ENCODE measurements at regions not wholly inside any gene's neighbourhood (a gene's known extent, or its start where the extent isn't known, plus 50 kb on each side); places are given as distances from the start of the nearest gene placed in this dataset.

DNA sequence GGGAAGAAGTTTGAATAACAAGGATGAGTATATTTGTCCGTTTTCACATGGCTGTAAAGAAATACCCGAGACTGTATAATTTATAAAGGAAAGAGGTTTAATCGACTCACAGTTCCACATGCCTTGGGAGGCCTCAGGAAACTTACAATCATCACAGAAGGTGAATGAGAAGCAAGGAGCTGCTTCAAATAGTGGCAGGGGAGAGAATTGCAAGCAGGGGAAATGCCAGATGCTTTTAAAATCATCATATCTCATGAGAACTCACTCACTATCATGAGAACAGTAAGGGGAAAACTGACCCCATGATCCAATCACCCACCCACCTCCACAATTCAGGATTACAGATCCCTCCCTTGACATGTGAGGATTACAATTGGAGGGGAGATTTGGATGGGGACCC lies 212.8 kb upstream of the CDH8 start:
- Histone ChIP-seq H3K36me3 (no peaks in the 10 kb centered on the region), H3K27me3 (no peaks in the 10 kb centered on the region), H3K4me1 (no peaks in the 10 kb centered on the region), H3K4me2 (no peak overlapping the region), H3K9ac (no peak overlapping the region), H3K27ac (no peak overlapping the region), H3K9me3 (no peaks in the 10 kb centered on the region), H3K4me3 (no peak overlapping the region), H4K20me1 (no peaks in the 10 kb centered on the region)
- no peak for TF ChIP-seq Cebpa-rat (IDR thresholded peaks at IDR 0.05)

DNA sequence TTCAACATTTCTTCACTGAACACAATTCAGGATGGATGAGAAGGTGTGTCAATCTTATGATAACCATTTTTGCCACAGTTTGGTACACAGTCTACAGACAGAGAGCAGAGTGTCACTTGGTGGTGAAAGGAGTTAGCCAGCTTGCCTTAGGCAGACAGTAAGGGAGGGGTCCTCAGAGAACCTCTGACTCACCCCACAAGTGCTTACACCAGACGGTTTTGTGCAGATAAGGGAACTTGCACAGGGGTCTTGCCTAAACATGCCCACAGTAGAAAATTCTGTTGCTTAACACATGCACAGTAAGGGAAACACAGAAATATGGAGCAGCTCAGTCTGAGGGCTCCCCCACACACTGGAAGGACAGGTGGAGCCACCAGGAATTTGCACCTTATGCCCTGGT lies 204.5 kb upstream of the CDH8 start:
- H3K9me3 ChIP-seq, result no peaks in the 10 kb centered on the region
- no peak overlapping the region for H3K9ac ChIP-seq
- H4K20me1 ChIP-seq, result no peaks in the 10 kb centered on the region
- H3K27me3 ChIP-seq, result no peaks in the 10 kb centered on the region
- no peak overlapping the region for H3K4me2 ChIP-seq
- TF ChIP-seq Cebpa-rat (IDR thresholded peaks at IDR 0.05), result no peak
- H3K27ac ChIP-seq, result no peak overlapping the region
- no peaks in the 10 kb centered on the region for H3K4me1 ChIP-seq
- no peaks in the 10 kb centered on the region for H3K36me3 ChIP-seq
- no peak overlapping the region for H3K4me3 ChIP-seq

DNA sequence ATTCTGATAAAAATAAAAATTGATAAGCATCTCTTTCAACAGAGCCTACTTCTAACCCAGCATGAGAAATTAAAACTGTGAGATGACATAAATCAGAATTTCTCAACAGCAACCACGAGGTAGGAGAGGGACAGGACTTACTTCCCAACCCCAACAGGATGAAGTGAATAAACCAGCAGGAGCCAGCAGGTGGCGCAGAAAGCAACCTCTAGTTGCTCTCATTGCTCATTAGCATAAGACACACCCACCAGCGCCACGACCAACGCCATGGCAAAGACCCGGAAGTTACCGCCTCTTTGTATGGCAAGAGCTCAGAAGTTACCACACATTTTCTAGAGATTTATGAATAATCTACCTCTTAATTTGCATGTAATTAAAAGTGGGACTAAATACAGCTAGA lies 189.4 kb upstream of the CDH8 start:
- Histone ChIP-seq H3K4me3 (no peak overlapping the region), H3K4me2 (no peak overlapping the region), H3K4me1 (no peaks in the 10 kb centered on the region), H3K36me3 (no peaks in the 10 kb centered on the region), H3K9me3 (0 out of 2 replicates have a peak, but pooled peaks cover 5% of the 10 kb centered on the region), H3K27me3 (no peaks in the 10 kb centered on the region), H3K27ac (no peak overlapping the region), H3K9ac (no peak overlapping the region), H4K20me1 (no peaks in the 10 kb centered on the region)
- no peak for TF ChIP-seq Cebpa-rat (IDR thresholded peaks at IDR 0.05)

DNA sequence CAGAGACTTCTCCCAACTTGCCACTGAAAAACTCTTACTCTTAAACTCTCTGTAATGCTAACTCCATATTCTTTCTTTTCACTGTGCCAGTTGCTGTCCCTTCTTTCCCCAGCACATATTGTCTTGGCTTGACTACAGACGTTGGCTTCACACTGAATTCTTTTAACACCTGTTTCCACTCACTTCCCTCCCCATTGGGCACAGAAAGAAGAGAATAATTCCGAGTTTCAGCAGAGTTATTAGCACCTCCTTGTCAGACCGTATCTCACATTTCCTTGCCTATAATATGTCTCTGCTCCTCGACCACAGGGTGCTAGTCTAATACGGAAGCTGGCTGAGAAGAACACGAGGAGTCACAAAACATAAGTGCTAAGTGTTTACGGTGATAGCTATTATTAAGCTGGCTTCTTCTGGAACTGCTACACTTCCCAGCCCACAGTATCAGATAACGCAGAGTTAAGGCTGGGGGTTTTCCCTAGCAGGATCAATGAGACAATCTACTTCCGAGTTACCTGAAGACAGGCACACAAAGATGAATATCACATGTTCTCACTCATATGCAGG lies 188.5 kb upstream of the CDH8 start:
- Histone ChIP-seq H3K4me3 (no peak overlapping the region), H4K20me1 (no peaks in the 10 kb centered on the region), H3K27me3 (no peaks in the 10 kb centered on the region), H3K27ac (no peak overlapping the region), H3K36me3 (no peaks in the 10 kb centered on the region), H3K4me1 (no peaks in the 10 kb centered on the region), H3K4me2 (no peak overlapping the region), H3K9ac (no peak overlapping the region), H3K9me3 (0 out of 2 replicates have a peak, but pooled peaks cover 5% of the 10 kb centered on the region)
- no peak for TF ChIP-seq Cebpa-rat (IDR thresholded peaks at IDR 0.05)

DNA sequence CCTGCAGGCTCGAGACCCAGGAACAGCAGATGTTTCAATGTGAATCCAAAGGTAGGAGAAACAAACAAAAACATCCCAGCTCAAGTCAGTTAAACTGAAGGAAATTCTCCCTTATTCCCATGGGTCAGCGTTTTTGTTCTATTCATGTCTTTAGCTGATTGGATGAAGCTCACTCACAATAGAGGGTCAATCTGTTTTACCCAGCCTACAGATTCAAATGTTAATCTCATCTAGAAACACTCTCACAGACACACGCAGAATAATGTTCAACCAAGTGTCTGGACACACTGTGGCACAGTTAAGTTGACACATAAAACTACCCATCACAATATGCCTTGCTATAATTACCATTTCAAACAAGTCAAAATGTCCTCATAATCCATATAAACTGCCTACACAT lies 180.6 kb upstream of the CDH8 start:
- no peak overlapping the region for H3K4me3 ChIP-seq
- no peak overlapping the region for H3K4me2 ChIP-seq
- H3K4me1 ChIP-seq, result no peaks in the 10 kb centered on the region
- H3K27ac ChIP-seq, result no peak overlapping the region
- TF ChIP-seq Cebpa-rat (IDR thresholded peaks at IDR 0.05), result no peak
- H3K9ac ChIP-seq, result no peak overlapping the region
- no peaks in the 10 kb centered on the region for H3K36me3 ChIP-seq
- no peaks in the 10 kb centered on the region for H3K27me3 ChIP-seq
- no peaks in the 10 kb centered on the region for H4K20me1 ChIP-seq
- H3K9me3 ChIP-seq, result no peaks in the 10 kb centered on the region

GRCh38 chr16:62213763-62214162 lies 177.5 kb upstream of the CDH8 start:
- no peak for TF ChIP-seq Cebpa-rat (IDR thresholded peaks at IDR 0.05)
- Histone ChIP-seq H3K9me3 (no peaks in the 10 kb centered on the region), H3K36me3 (no peaks in the 10 kb centered on the region), H4K20me1 (no peaks in the 10 kb centered on the region), H3K4me1 (no peaks in the 10 kb centered on the region), H3K9ac (no peak overlapping the region), H3K27me3 (no peaks in the 10 kb centered on the region), H3K4me2 (no peak overlapping the region), H3K27ac (no peak overlapping the region), H3K4me3 (no peak overlapping the region)

DNA sequence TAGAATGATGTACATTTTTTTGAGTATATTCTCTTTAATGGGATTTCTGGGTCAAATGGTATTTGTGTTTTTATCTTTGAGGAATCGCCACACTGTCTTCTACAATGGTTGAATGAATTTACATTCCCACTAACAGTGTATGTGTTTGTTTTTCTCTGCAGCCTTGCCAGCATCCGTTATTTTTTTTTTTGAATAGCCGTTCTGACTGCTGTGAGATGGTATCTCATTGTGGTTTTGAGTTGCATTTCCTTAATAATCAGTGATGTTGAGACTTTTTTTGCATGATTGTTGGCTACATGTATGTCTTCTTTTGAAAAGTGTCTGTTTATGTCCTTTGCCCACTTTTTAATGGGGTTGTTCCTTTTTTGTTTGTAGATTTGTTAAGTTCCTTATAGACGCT lies 172.7 kb upstream of the CDH8 start:
- no peak overlapping the region for H3K4me3 ChIP-seq
- no peaks in the 10 kb centered on the region for H3K27me3 ChIP-seq
- H3K4me2 ChIP-seq, result no peak overlapping the region
- H3K9ac ChIP-seq, result no peak overlapping the region
- H3K4me1 ChIP-seq, result no peaks in the 10 kb centered on the region
- H4K20me1 ChIP-seq, result no peaks in the 10 kb centered on the region
- no peak for TF ChIP-seq Cebpa-rat (IDR thresholded peaks at IDR 0.05)
- H3K27ac ChIP-seq, result no peak overlapping the region
- H3K36me3 ChIP-seq, result no peaks in the 10 kb centered on the region
- H3K9me3 ChIP-seq, result no peaks in the 10 kb centered on the region

DNA sequence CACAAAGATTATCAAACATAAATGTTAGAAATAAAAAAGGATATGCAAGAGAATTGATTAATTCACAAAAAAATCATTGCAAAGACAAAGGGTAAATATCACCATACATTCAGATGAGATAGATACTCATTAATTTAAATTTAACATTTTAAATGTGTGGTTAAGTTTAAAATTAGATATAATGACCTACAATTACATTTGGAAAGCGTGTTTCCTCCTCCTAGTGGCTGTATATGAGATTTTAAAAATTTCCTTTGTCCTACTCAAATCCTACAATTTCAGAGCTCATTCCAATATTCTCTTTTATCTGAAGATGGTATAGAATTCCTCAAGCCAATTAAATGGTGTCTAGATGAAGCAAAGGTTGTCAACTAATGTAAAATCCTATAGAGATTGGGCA lies 169.2 kb upstream of the CDH8 start:
- no peak for TF ChIP-seq Cebpa-rat (IDR thresholded peaks at IDR 0.05)

DNA sequence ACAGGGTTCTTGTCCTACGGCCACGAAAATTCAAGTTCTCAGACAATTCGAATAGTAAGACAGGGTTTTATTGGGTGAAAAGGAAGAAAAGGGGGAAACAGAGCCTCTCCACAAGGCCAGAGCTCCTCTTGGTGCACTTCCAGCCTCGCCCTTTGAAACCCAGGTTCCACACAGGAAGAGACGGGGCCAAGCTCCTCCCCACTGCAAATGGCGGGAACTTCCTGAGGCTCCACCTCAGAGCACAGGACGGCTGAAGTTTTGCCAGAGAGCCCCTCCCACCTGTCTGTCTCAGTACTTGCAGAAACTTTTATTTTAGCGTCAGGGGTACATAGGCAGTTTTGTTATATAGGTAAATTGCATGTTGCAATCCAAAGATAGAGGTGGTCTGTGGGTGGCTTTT lies 165.7 kb upstream of the CDH8 start:
- no peak for TF ChIP-seq Cebpa-rat (IDR thresholded peaks at IDR 0.05)
- Histone ChIP-seq H3K4me1 (no peaks in the 10 kb centered on the region), H3K9ac (no peak overlapping the region), H3K36me3 (no peaks in the 10 kb centered on the region), H3K4me3 (no peak overlapping the region), H3K4me2 (no peak overlapping the region), H3K9me3 (no peaks in the 10 kb centered on the region), H4K20me1 (no peaks in the 10 kb centered on the region), H3K27ac (no peak overlapping the region), H3K27me3 (no peaks in the 10 kb centered on the region)

More for the DNA sequence above, 169.2 kb upstream of the CDH8 start:
- Histone ChIP-seq H3K27me3 (no peaks in the 10 kb centered on the region), H3K4me3 (no peak overlapping the region), H3K4me1 (no peaks in the 10 kb centered on the region), H3K27ac (no peak overlapping the region), H4K20me1 (no peaks in the 10 kb centered on the region), H3K9ac (no peak overlapping the region), H3K4me2 (no peak overlapping the region), H3K36me3 (no peaks in the 10 kb centered on the region), H3K9me3 (no peaks in the 10 kb centered on the region)

DNA sequence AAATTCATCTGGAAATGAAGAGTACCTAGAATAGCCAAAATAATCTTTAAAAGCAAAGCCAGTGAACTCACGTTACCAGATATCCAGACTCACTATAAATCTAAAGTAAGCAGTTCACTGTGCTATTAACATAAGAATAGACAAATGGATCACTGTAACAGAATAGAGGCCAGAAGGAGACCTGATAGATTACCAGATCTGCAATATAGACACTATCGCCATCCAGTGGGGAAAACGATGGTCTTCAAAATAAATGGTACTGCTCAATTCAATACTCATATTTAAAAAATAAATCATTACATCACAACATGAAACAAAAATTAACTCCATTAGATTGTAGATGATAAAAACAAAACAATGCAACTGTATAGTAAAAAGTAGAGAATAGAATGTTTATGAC lies 158.6 kb upstream of the CDH8 start:
- H4K20me1 ChIP-seq, result no peaks in the 10 kb centered on the region
- no peak overlapping the region for H3K27ac ChIP-seq
- no peaks in the 10 kb centered on the region for H3K4me1 ChIP-seq
- H3K36me3 ChIP-seq, result no peaks in the 10 kb centered on the region
- H3K4me3 ChIP-seq, result no peak overlapping the region
- H3K9me3 ChIP-seq, result no peaks in the 10 kb centered on the region
- no peak for TF ChIP-seq Cebpa-rat (IDR thresholded peaks at IDR 0.05)
- no peaks in the 10 kb centered on the region for H3K27me3 ChIP-seq
- H3K9ac ChIP-seq, result no peak overlapping the region
- no peak overlapping the region for H3K4me2 ChIP-seq

DNA sequence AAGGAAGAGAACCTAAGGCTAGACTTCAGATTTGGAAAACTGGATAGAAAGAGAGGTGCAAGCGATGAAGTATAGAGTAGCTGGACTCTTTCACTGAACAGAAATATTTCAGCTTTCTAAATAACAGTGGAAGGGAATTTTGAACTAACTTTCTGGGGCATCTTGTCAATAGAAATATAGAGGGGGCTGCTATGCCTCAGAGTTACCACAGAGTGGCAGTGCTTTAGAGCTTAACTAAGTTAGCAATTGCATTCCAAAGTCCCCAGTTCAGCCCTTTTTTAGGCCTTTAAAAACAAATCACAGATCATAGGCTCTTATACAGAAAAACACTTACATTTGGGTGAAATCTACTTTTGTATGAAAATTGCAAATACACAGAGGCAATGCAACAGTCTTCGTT lies 154.2 kb upstream of the CDH8 start:
- no peaks in the 10 kb centered on the region for H3K36me3 ChIP-seq
- H3K9me3 ChIP-seq, result no peaks in the 10 kb centered on the region
- no peak overlapping the region for H3K9ac ChIP-seq
- no peak for TF ChIP-seq Cebpa-rat (IDR thresholded peaks at IDR 0.05)
- H3K4me1 ChIP-seq, result 0 out of 2 replicates have a peak, but pooled peaks cover 5% of the 10 kb centered on the region
- H3K27me3 ChIP-seq, result no peaks in the 10 kb centered on the region
- H3K27ac ChIP-seq, result no peak overlapping the region
- H4K20me1 ChIP-seq, result no peaks in the 10 kb centered on the region
- H3K4me3 ChIP-seq, result no peak overlapping the region
- H3K4me2 ChIP-seq, result no peak overlapping the region

All from BLaER1 (cell line).